IMR-90 (cell line): ENCODE measurements at regions not wholly inside any gene's neighbourhood (a gene's known extent, or its start where the extent isn't known, plus 50 kb on each side); places are given as distances from the start of the nearest gene placed in this dataset.

Experiments used
- ATAC-seq: fragments of 200-7000 bp; cut with Tn5 transposase; 2 replicates; pipeline ENCODE4 v1.9.1; 2020; ENCODE audit warnings: low read depth, mild to moderate bottlenecking, moderate library complexity
- BruUV-seq: library from RNA; stranded (reverse); fragments of 400-500 nt; replicated peaks from 2 replicates; lab custom pipeline; 2021; lab: Mats Ljungman, UMichigan
- CTCF ChIA-PET: fragments of 300-600 bp; formaldehyde crosslinking; extraction: SDS; loops from one replicate; lab custom pipeline; 2021; ENCODE audit warnings: antibody characterized with exemption; lab: Yijun Ruan, JAX
- POLR2A ChIA-PET: fragments of 300-600 bp; sonication (Branson Sonifier 250); formaldehyde crosslinking; loops from one replicate; lab custom pipeline; 2022; ENCODE audit warnings: antibody characterized with exemption; ENCODE audit not compliant: unreplicated experiment; lab: Charles Lee
- DNase-seq: peaks from one replicate; pipeline ENCODE4 v3.0.0; 2013
- H2AFZ ChIP-seq: replicated peaks from 2 replicates; pipeline ENCODE3; 2013; ENCODE audit warnings: low read length, mild to moderate bottlenecking; ENCODE audit not compliant: poor library complexity
- H2AK5ac ChIP-seq: 2 replicates; pipeline ENCODE4 v1.6.1; 2013; ENCODE audit warnings: low read depth, low read length, inconsistent platforms
- H2AK9ac ChIP-seq: replicated peaks from 2 replicates; pipeline ENCODE3; 2013; ENCODE audit warnings: mild to moderate bottlenecking, low read depth, low read length, moderate library complexity; ENCODE audit not compliant: poor library complexity
- H2BK120ac ChIP-seq: 2 replicates; pipeline ENCODE4 v1.6.1; 2013; ENCODE audit warnings: low read depth, low read length, inconsistent platforms
- H2BK15ac ChIP-seq: 3 replicates; pipeline ENCODE4 v1.6.1; 2013; ENCODE audit warnings: low read depth, low read length, inconsistent platforms
- H2BK20ac ChIP-seq: 2 replicates; pipeline ENCODE4 v1.6.1; 2013; ENCODE audit warnings: low read depth, mild to moderate bottlenecking, inconsistent platforms, low read length, moderate library complexity
- H2BK5ac ChIP-seq: 2 replicates; pipeline ENCODE4 v1.6.1; 2013; ENCODE audit warnings: mild to moderate bottlenecking, low read depth, low read length, inconsistent platforms; ENCODE audit not compliant: poor library complexity, severe bottlenecking
- H3K14ac ChIP-seq: replicated peaks from 2 replicates; pipeline ENCODE4 v1.6.1; 2013; ENCODE audit warnings: low read depth, low read length, inconsistent platforms
- H3K18ac ChIP-seq: 2 replicates; pipeline ENCODE4 v1.6.1; 2013; ENCODE audit warnings: low read depth, low read length, control low read depth
- H3K23ac ChIP-seq: 2 replicates; pipeline ENCODE4 v1.6.1; 2013; ENCODE audit warnings: low read depth, low read length, inconsistent platforms
- H3K27ac ChIP-seq: 2 replicates; pipeline ENCODE4 v1.5.1; 2013; ENCODE audit warnings: mild to moderate bottlenecking, control low read depth, low read length; ENCODE audit not compliant: insufficient read depth
- H3K27me3 ChIP-seq: 2 replicates; pipeline ENCODE4 v1.6.1; 2013; ENCODE audit warnings: low read length; ENCODE audit not compliant: control insufficient read depth, insufficient read depth
- H3K36me3 ChIP-seq: 2 replicates; pipeline ENCODE4 v1.6.1; 2013; ENCODE audit warnings: low read length, mixed read lengths; ENCODE audit not compliant: control insufficient read depth, insufficient read depth
- H3K4ac ChIP-seq: 2 replicates; pipeline ENCODE4 v1.6.1; 2013; ENCODE audit warnings: low read depth, low read length, inconsistent platforms
- H3K4me1 ChIP-seq: 2 replicates; pipeline ENCODE4 v1.6.1; 2013; ENCODE audit warnings: low read length, mixed read lengths; ENCODE audit not compliant: control insufficient read depth, insufficient read depth
- H3K4me2 ChIP-seq: 2 replicates; pipeline ENCODE4 v1.6.1; 2013; ENCODE audit warnings: low read depth, mild to moderate bottlenecking, control low read depth, low read length, moderate library complexity
- H3K4me3 ChIP-seq: 2 replicates; pipeline ENCODE4 v1.5.1; 2013; ENCODE audit warnings: low read depth, mild to moderate bottlenecking, control low read depth, low read length, moderate library complexity; ENCODE audit not compliant: insufficient read depth
- H3K56ac ChIP-seq: 2 replicates; pipeline ENCODE4 v1.6.1; 2013; ENCODE audit warnings: low read length, inconsistent platforms; ENCODE audit not compliant: insufficient read depth; ENCODE audit errors: extremely low read depth
- H3K79me1 ChIP-seq, 2 experiments: 2 replicates each; pipeline ENCODE4 v1.6.1; 2013; ENCODE audit warnings: low read length in 2 of 2, inconsistent platforms in 1 of 2, low read depth in 1 of 2
- H3K9ac ChIP-seq: 2 replicates; pipeline ENCODE4 v1.6.1; 2013; ENCODE audit warnings: low read depth, low read length, control low read depth
- H3K9me1 ChIP-seq: 2 replicates; pipeline ENCODE4 v1.6.1; 2013; ENCODE audit warnings: low read length, inconsistent platforms; ENCODE audit not compliant: insufficient read depth
- H3K9me3 ChIP-seq: 2 replicates; pipeline ENCODE4 v1.6.1; 2013; ENCODE audit warnings: low read length; ENCODE audit not compliant: control insufficient read depth, insufficient read depth
- H4K20me1 ChIP-seq: 2 replicates; pipeline ENCODE4 v1.6.1; 2013; ENCODE audit warnings: low read length, inconsistent platforms; ENCODE audit not compliant: insufficient read depth
- H4K5ac ChIP-seq: 2 replicates; pipeline ENCODE4 v1.6.1; 2013; ENCODE audit warnings: mild to moderate bottlenecking, low read depth, low read length, control low read depth
- H4K8ac ChIP-seq, 2 experiments: 2 replicates each; pipeline ENCODE4 v1.6.1; 2013; ENCODE audit warnings: low read depth in 2 of 2, low read length in 2 of 2, control low read depth in 1 of 2, inconsistent platforms in 1 of 2
- H4K91ac ChIP-seq: 2 replicates; pipeline ENCODE4 v1.6.1; 2013; ENCODE audit warnings: low read depth, low read length, inconsistent platforms; ENCODE audit not compliant: insufficient read depth
- FOS ChIP-seq: fragments of 150-350 bp; IDR thresholded peaks from 2 replicates; pipeline ENCODE4 v1.6.1; 2016; ENCODE audit warnings: low read depth, low read length
- MAFK ChIP-seq: IDR thresholded peaks from 2 replicates; pipeline ENCODE4 v1.6.1; 2012; ENCODE audit warnings: low read depth, low read length, improper control_type of control experiment
- WGBS, 2 experiments: methylation state at CpG; one replicate each; pipeline versions ENCODE4 v1.1.5 to v1.1.7; 2013; ENCODE audit warnings: missing lambda C conversion rate in 2 of 2; ENCODE audit not compliant: insufficient read length in 1 of 2; ENCODE audit errors: extremely low coverage in 2 of 2; 5-methylcytosine and 5-hydroxymethylcytosine counted together
- dilution Hi-C: fragments of 300-500 bp; cut with HindIII; formaldehyde crosslinking; loops from one replicate; pipeline ENCODE4 v1.14.3; 2018; ENCODE audit warnings: low sequenced_read_pairs; ENCODE audit not compliant: unreplicated experiment
- in situ Hi-C: fragments of 300-500 bp; cut with MboI; formaldehyde crosslinking; loops from 3 replicates; pipeline ENCODE4 v1.14.3; 2019; ENCODE audit warnings: low sequenced_read_pairs, inconsistent platforms, mixed read lengths
- intact Hi-C: fragments of 100-400 bp; cut with micrococcal nuclease; formaldehyde crosslinking; loops from 2 replicates; pipeline ENCODE4 v1.10.0; 2022

DNA sequence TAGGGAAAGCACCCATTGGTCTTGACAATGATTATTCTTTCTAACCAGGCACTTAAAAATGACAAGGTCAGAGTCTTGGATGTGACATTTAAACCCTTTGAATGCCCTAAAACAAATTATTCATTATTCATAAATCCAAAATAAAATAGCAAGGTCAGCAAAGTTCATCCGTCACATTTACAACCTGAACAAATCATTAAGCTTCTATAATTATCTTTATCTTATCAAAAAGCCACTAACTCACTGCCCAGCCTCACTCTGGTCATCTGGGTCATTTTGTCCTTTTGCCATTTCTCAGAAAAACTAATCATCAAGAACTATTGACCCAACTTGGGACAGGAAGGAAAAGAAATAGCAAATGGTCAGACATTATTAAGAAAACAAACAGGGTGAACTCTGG is 507.3 kb upstream of the CDH8 start:
- in situ Hi-C loops (no loop called here), intact Hi-C loops (no loop called here), dilution Hi-C loops (no loop called here)
- no peak overlapping the region for H2AFZ ChIP-seq
- H4K91ac ChIP-seq, result no peak overlapping the region
- no peaks in the 10 kb centered on the region for H3K27me3 ChIP-seq
- H3K56ac ChIP-seq, result no peak overlapping the region
- H2BK120ac ChIP-seq, result no peak overlapping the region
- WGBS, 2 experiments, result 40% methylated on average over 1 of the region's 1 CpG; no CpG with 5 or more reads in 1 of the 2 experiments
- H2BK5ac ChIP-seq, result no peak overlapping the region
- H3K23ac ChIP-seq, result no peak overlapping the region
- peaks cover 4% of the 10 kb centered on the region; the same call in 1 of the 2 replicates for H3K9me3 ChIP-seq
- no peak overlapping the region for H3K27ac ChIP-seq
- no peak overlapping the region for H3K14ac ChIP-seq
- no peak overlapping the region for H3K9ac ChIP-seq
- no peak overlapping the region for H3K4ac ChIP-seq
- BruUV-seq, result no TSS peak
- H3K4me2 ChIP-seq, result no peak overlapping the region
- POLR2A ChIA-PET, result no interaction called here
- no peak overlapping the region for H4K8ac ChIP-seq
- no peak overlapping the region for H2BK15ac ChIP-seq
- CTCF ChIA-PET, result no interaction called here
- no peak overlapping the region for H3K18ac ChIP-seq
- H3K4me1 ChIP-seq, result no peaks in the 10 kb centered on the region
- H3K9me1 ChIP-seq, result no peaks in the 10 kb centered on the region
- H4K20me1 ChIP-seq, result no peaks in the 10 kb centered on the region
- H2AK9ac ChIP-seq, result no peak overlapping the region
- H3K79me1 ChIP-seq, result no peaks in the 10 kb centered on the region
- no peak overlapping the region for H4K5ac ChIP-seq
- H3K36me3 ChIP-seq, result no peaks in the 10 kb centered on the region
- H2BK20ac ChIP-seq, result no peak overlapping the region
- no peak for ATAC-seq
- no peak overlapping the region for H2AK5ac ChIP-seq
- H3K4me3 ChIP-seq, result no peak overlapping the region
- no peak for DNase-seq
- TF ChIP-seq MAFK (peak; percentile 93), FOS (no peak)
